Esophagus muscularis mucosa (tissue), 4 donors: ENCODE measurements at regions not wholly inside any gene's neighbourhood (a gene's known extent, or its start where the extent isn't known, plus 50 kb on each side); places are given as distances from the start of the nearest gene placed in this dataset.

Source experiments
- DNase-seq: peaks from one replicate; pipeline ENCODE4 v3.0.0-alpha.2; 2017; ENCODE audit errors: extremely low spot score
- H3K27ac ChIP-seq, 4 donors: fragments of 200-600 bp; sonication (generic); replicated peaks in 1 of 4; 1 replicate in 3 of 4; 2 replicates in 1 of 4; pipeline ENCODE4 v1.5.1; 2016 to 2019; ENCODE audit warnings: mild to moderate bottlenecking in 1 of 4
- H3K27me3 ChIP-seq, 4 donors: fragments of 200-600 bp; sonication (generic); one replicate each; pipeline versions ENCODE4 v1.5.1 to v1.6.0; 2016 to 2019
- H3K36me3 ChIP-seq, 4 donors: fragments of 200-600 bp; sonication (generic); one replicate each; pipeline ENCODE4 v1.5.1; 2016 to 2019
- H3K4me1 ChIP-seq, 4 donors: fragments of 200-600 bp; sonication (generic); one replicate each; pipeline ENCODE4 v1.5.1; 2016 to 2019
- H3K4me3 ChIP-seq, 4 donors: fragments of 200-600 bp; sonication (generic); 1 replicate in 2 of 4; 2 replicates in 2 of 4; pipeline ENCODE4 v1.5.1; 2016 to 2019; ENCODE audit warnings: mild to moderate bottlenecking in 4 of 4, moderate library complexity in 1 of 4
- H3K9me3 ChIP-seq, 4 donors: fragments of 200-600 bp; sonication (generic); 1 replicate in 3 of 4; 2 replicates in 1 of 4; pipeline ENCODE4 v1.5.1; 2016 to 2019
- CTCF ChIP-seq, 3 experiments: fragments of 200-600 bp in 2 of 3; fragments of 450-650 bp in 1 of 3; sonication (generic) in 2 of 3; IDR thresholded peaks; one replicate each; pipeline ENCODE4 v1.5.1; 2017 to 2019; ENCODE audit warnings: antibody characterized with exemption in 3 of 3, mild to moderate bottlenecking in 2 of 3, moderate library complexity in 1 of 3
- EP300 ChIP-seq: sonication (generic); formaldehyde crosslinking; IDR thresholded peaks from one replicate; pipeline ENCODE4 v1.6.1; 2017; ENCODE audit warnings: antibody characterized with exemption
- POLR2A ChIP-seq: fragments of 450-650 bp; IDR thresholded peaks from one replicate; pipeline ENCODE4 v1.6.1; 2017; ENCODE audit warnings: antibody characterized with exemption, moderate library complexity, mild to moderate bottlenecking, low read depth
- POLR2AphosphoS5 ChIP-seq, 2 donors: sonication (generic); formaldehyde crosslinking; IDR thresholded peaks; one replicate each; pipeline ENCODE4 v1.6.1; 2017; ENCODE audit warnings: antibody characterized with exemption in 2 of 2
- WGBS: methylation state at CpG from one replicate; pipeline ENCODE4 v1.1.5; 2018; 5-methylcytosine and 5-hydroxymethylcytosine counted together
- intact Hi-C: fragments of 100-400 bp; cut with DNase I; formaldehyde crosslinking; loops from one replicate; pipeline ENCODE4 v1.15.1; 2023

GRCh38 chr3:22068619-22069018 is 317.6 kb upstream of the ZNF385D start:
- no peak overlapping the region for H3K4me3 ChIP-seq
- H3K36me3 ChIP-seq, result no peaks in the 10 kb centered on the region
- intact Hi-C loops, result no loop called here
- H3K27me3 ChIP-seq, result no peaks in the 10 kb centered on the region
- H3K27ac ChIP-seq, result no peak overlapping the region
- DNase-seq, result no peak
- 95% methylated on average over 2 of the region's 2 CpGs for WGBS
- TF ChIP-seq POLR2AphosphoS5 (IDR thresholded peaks at IDR 0.05) (no peak), EP300 (no peak), POLR2A (no peak), CTCF (IDR thresholded peaks at IDR 0.05) (no peak)
- H3K9me3 ChIP-seq, result no peaks in the 10 kb centered on the region
- H3K4me1 ChIP-seq, result no peaks in the 10 kb centered on the region

DNA sequence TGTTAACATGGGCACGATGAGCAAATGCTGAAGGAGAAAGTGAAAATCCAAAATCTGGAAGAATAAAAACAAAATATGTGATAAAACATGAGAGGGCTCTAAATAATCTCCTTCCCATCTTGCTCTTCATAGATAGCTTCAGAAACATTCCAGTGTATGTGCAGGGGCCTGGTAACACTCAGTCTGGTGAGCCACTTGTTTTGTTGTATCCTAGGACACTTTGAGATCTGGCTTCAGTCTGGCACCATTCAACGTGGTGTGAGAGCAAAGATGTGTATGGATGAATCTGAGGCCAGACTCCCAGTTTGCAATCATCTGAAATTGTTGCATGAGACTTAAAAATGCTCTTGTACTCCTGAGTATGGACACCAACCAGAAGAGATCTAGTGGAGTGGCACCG is 337.2 kb upstream of the ZNF385D start:
- no peak for DNase-seq
- Histone ChIP-seq H3K27me3 (no peaks in the 10 kb centered on the region), H3K4me1 (peaks cover 0 to 5% (median 0%) of the 10 kb centered on the region in 4 donors), H3K4me3 (no peak overlapping the region), H3K36me3 (no peaks in the 10 kb centered on the region), H3K27ac (no peak overlapping the region), H3K9me3 (no peaks in the 10 kb centered on the region)
- WGBS, result 65% methylated on average over 3 of the region's 3 CpGs
- no peak for TF ChIP-seq CTCF (IDR thresholded peaks at IDR 0.05)
- TF ChIP-seq POLR2A, result no peak
- TF ChIP-seq EP300, result no peak
- no peak for TF ChIP-seq POLR2AphosphoS5 (IDR thresholded peaks at IDR 0.05)
- intact Hi-C loops, result no loop called here

- WGBS, result 25% methylated on average over 2 of the region's 4 CpGs
Observed at GRCh38 chr3:22089284-22089683, 338.3 kb upstream of the ZNF385D start.

GRCh38 chr3:22091329-22091728 is 340.3 kb upstream of the ZNF385D start:
- Histone ChIP-seq H3K27me3 (no peaks in the 10 kb centered on the region), H3K9me3 (no peaks in the 10 kb centered on the region), H3K36me3 (no peaks in the 10 kb centered on the region), H3K4me3 (no peak overlapping the region), H3K27ac (no peak overlapping the region), H3K4me1 (peaks cover 0 to 5% (median 0%) of the 10 kb centered on the region in 4 donors)
- DNase-seq, result no peak
- intact Hi-C loops, result no loop called here
- TF ChIP-seq EP300 (no peak), POLR2AphosphoS5 (IDR thresholded peaks at IDR 0.05) (no peak), POLR2A (no peak), CTCF (IDR thresholded peaks at IDR 0.05) (no peak)
- WGBS, result 83% methylated on average over 2 of the region's 2 CpGs

More at GRCh38 chr3:22089284-22089683, 338.3 kb upstream of the ZNF385D start:
- DNase-seq, result no peak
- H3K4me1 ChIP-seq, result peaks cover 0 to 5% (median 0%) of the 10 kb centered on the region in 4 donors
- no peak for TF ChIP-seq POLR2A
- peak; percentile 33 to 38 (median 35) for TF ChIP-seq CTCF (IDR thresholded peaks at IDR 0.05)
- H3K36me3 ChIP-seq, result no peaks in the 10 kb centered on the region
- no peaks in the 10 kb centered on the region for H3K9me3 ChIP-seq
- intact Hi-C loops, result no loop called here
- no peaks in the 10 kb centered on the region for H3K27me3 ChIP-seq
- H3K4me3 ChIP-seq, result no peak overlapping the region
- no peak overlapping the region for H3K27ac ChIP-seq

DNA sequence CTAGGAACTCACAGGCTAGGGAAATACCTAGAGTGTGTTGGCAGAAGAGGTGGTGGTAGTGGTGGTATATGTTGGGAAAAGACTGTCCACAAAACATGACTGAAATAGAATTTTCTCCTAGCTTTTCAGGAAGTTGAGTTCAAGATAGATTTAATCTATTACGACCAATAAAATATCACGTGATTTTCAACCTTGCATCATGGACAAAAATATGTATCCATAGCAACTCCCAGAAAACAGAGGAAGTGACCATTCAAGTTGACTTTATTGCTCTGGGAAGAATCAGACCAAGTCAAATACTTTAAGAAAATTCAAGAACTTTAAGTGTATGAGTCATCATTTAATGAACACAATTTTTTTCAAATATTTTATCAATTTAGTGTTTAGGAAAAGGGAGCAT is 347.0 kb upstream of the ZNF385D start:
- Histone ChIP-seq H3K4me3 (no peak overlapping the region), H3K36me3 (no peaks in the 10 kb centered on the region), H3K27me3 (no peaks in the 10 kb centered on the region), H3K4me1 (no peaks in the 10 kb centered on the region), H3K27ac (no peak overlapping the region), H3K9me3 (no peaks in the 10 kb centered on the region)
- no peak for DNase-seq
- 63% methylated on average over 2 of the region's 2 CpGs for WGBS
- TF ChIP-seq CTCF (IDR thresholded peaks at IDR 0.05) (no peak), EP300 (no peak)
- intact Hi-C loops, result no loop called here
